GM23338 (cell line): ENCODE measurements at regions not wholly inside any gene's neighbourhood (a gene's known extent, or its start where the extent isn't known, plus 50 kb on each side); places are given as distances from the start of the nearest gene placed in this dataset.

Experiments used
- ATAC-seq: fragments of 200-7000 bp; cut with Tn5 transposase; 3 replicates; pipeline ENCODE4 v1.9.1; 2020
- DNase-seq: peaks from one replicate; pipeline ENCODE4 v3.0.0-alpha.2; 2015; ENCODE audit warnings: low spot score
- H2AFZ ChIP-seq: fragments of 200-600 bp; sonication (generic); 2 replicates; pipeline ENCODE4 v1.8.0; 2016; ENCODE audit warnings: antibody characterized with exemption, mild to moderate bottlenecking, moderate library complexity
- H3F3A ChIP-seq: fragments of 200-600 bp; sonication (generic); replicated peaks from 2 replicates; pipeline ENCODE4 v1.8.0; 2017; ENCODE audit warnings: antibody characterized with exemption, mixed run types, low read depth
- H3K27ac ChIP-seq: fragments of 200-600 bp; sonication (generic); 2 replicates; pipeline ENCODE4 v1.6.1; 2016; ENCODE audit warnings: low read depth
- H3K27me3 ChIP-seq: fragments of 200-600 bp; sonication (generic); 2 replicates; pipeline ENCODE4 v1.8.0; 2016; ENCODE audit warnings: mild to moderate bottlenecking, mixed run types, moderate library complexity; ENCODE audit not compliant: insufficient read depth
- H3K36me3 ChIP-seq: fragments of 200-600 bp; sonication (generic); 2 replicates; pipeline ENCODE4 v1.8.0; 2016; ENCODE audit warnings: mild to moderate bottlenecking; ENCODE audit not compliant: insufficient read depth
- H3K4me1 ChIP-seq: fragments of 200-600 bp; sonication (generic); 2 replicates; pipeline ENCODE4 v1.8.0; 2016; ENCODE audit warnings: mild to moderate bottlenecking, moderate library complexity; ENCODE audit not compliant: insufficient read depth
- H3K4me2 ChIP-seq: fragments of 200-600 bp; sonication (generic); 2 replicates; pipeline ENCODE4 v1.7.1; 2017; ENCODE audit warnings: mixed run types
- H3K4me3 ChIP-seq: fragments of 200-600 bp; sonication (generic); 2 replicates; pipeline ENCODE4 v1.6.1; 2016; ENCODE audit warnings: mixed run types
- H3K79me2 ChIP-seq: fragments of 200-600 bp; sonication (generic); replicated peaks from 2 replicates; pipeline ENCODE4 v1.8.0; 2017; ENCODE audit warnings: mild to moderate bottlenecking; ENCODE audit not compliant: insufficient read depth
- H3K9me2 ChIP-seq: fragments of 200-600 bp; sonication (generic); 2 replicates; pipeline ENCODE4 v1.8.0; 2017; ENCODE audit not compliant: insufficient read depth
- H4K20me1 ChIP-seq: fragments of 200-600 bp; sonication (generic); replicated peaks from 2 replicates; pipeline ENCODE4 v1.8.0; 2017; ENCODE audit warnings: mild to moderate bottlenecking; ENCODE audit not compliant: insufficient read depth
- H3K27ac Mint-ChIP-seq: 2 replicates; pipeline ENCODE4 v1.8.0; 2020; ENCODE audit warnings: inconsistent platforms, mild to moderate bottlenecking, moderate library complexity, mixed read lengths
- H3K27me3 Mint-ChIP-seq: 3 replicates; pipeline ENCODE4 v1.8.0; 2022; ENCODE audit warnings: low read depth, mild to moderate bottlenecking, moderate library complexity, mixed read lengths, inconsistent platforms; ENCODE audit not compliant: insufficient read depth, poor library complexity
- H3K36me3 Mint-ChIP-seq: 3 replicates; pipeline ENCODE4 v1.8.0; 2021; ENCODE audit warnings: low read depth, mild to moderate bottlenecking, inconsistent platforms, moderate library complexity, mixed read lengths
- H3K4me1 Mint-ChIP-seq: 3 replicates; pipeline ENCODE4 v1.8.0; 2020; ENCODE audit warnings: mild to moderate bottlenecking, inconsistent platforms, mixed read lengths
- H3K4me3 Mint-ChIP-seq: 3 replicates; pipeline ENCODE4 v1.8.0; 2021; ENCODE audit warnings: moderate library complexity, mild to moderate bottlenecking, inconsistent platforms, mixed read lengths
- H3K9me3 Mint-ChIP-seq: 3 replicates; pipeline ENCODE4 v1.8.0; 2020; ENCODE audit warnings: moderate library complexity, mild to moderate bottlenecking, inconsistent platforms, mixed read lengths
- CTCF ChIP-seq, 2 experiments: fragments of 200-600 bp in 1 of 2; sonication (generic) in 1 of 2; conservative IDR thresholded peaks; 2 replicates each; pipeline versions ENCODE4 v1.5.1 to v1.6.1; 2016 to 2017; ENCODE audit warnings: antibody characterized with exemption in 2 of 2, low read depth in 2 of 2, mild to moderate bottlenecking in 2 of 2, moderate library complexity in 1 of 2
- EZH2 ChIP-seq: fragments of 200-600 bp; sonication (generic); IDR thresholded peaks from one replicate; pipeline ENCODE4 v1.8.0; 2017; ENCODE audit warnings: antibody characterized with exemption, mild to moderate bottlenecking, low read depth; ENCODE audit not compliant: unreplicated experiment
- EZH2phosphoT487 ChIP-seq: fragments of 200-600 bp; sonication (generic); IDR thresholded peaks from one replicate; pipeline ENCODE4 v1.8.1; 2018; ENCODE audit warnings: antibody characterized with exemption; ENCODE audit not compliant: unreplicated experiment
- STAT1 ChIP-seq: IDR thresholded peaks from one replicate; pipeline ENCODE4 v1.6.1; 2016; ENCODE audit warnings: antibody characterized with exemption; ENCODE audit not compliant: unreplicated experiment
- ZNF114 ChIP-seq: fragments of 250-450 bp; sonication (Bioruptor Pico); IDR thresholded peaks from 2 replicates; pipeline ENCODE4 v1.5.0; 2020; ENCODE audit warnings: mild to moderate bottlenecking, moderate library complexity
- ZNF331 ChIP-seq: fragments of 250-450 bp; sonication (Bioruptor Pico); IDR thresholded peaks from 2 replicates; pipeline ENCODE4 v1.5.0; 2020; ENCODE audit warnings: low read depth, mild to moderate bottlenecking, moderate library complexity
- ZNF462 ChIP-seq: fragments of 250-450 bp; sonication (Bioruptor Pico); IDR thresholded peaks from 2 replicates; pipeline ENCODE4 v1.5.0; 2020; ENCODE audit warnings: mild to moderate bottlenecking, moderate library complexity
- TF ChIP-seq, protein P1 (sequence below): IDR thresholded peaks from one replicate; pipeline ENCODE4 v1.6.1; 2018; ENCODE audit warnings: antibody characterized with exemption; ENCODE audit not compliant: unreplicated experiment

DNA sequence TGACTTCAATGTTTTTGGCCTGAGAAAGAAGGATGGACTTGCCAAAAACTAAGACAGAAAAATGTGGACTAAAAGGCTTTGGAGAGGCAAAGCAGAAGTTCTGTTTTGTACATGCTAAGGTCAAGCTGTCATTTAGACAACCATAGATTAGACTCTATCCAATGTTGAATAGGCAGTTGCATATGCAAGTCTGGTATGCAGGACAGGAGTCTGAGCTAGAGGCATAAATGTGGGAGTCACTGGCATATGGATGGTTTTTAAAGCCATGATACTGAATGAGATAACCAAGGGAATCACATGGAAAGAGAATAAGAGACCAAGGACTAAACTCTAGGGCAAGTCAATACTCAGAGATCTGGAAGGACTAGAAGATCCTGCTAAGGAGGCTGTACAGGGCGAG is 164.1 kb downstream of the LSM5 start:
- Histone ChIP-seq H3K4me1 (no peaks in the 10 kb centered on the region), H3K4me3 (no peak overlapping the region), H3K27ac (no peak overlapping the region), H3K27me3 (no peaks in the 10 kb centered on the region), H3K4me2 (no peak overlapping the region), H3F3A (no peaks in the 10 kb centered on the region), H2AFZ (no peak overlapping the region), H3K79me2 (no peaks in the 10 kb centered on the region), H3K9me2 (no peaks in the 10 kb centered on the region), H4K20me1 (no peaks in the 10 kb centered on the region), H3K36me3 (no peaks in the 10 kb centered on the region)
- TF ChIP-seq EZH2phosphoT487, result no peak
- Mint-ChIP-seq H3K4me3 (no peak overlapping the region), H3K27me3 (no peaks in the 10 kb centered on the region), H3K4me1 (no peaks in the 10 kb centered on the region), H3K27ac (no peak overlapping the region), H3K9me3 (no peaks in the 10 kb centered on the region), H3K36me3 (no peaks in the 10 kb centered on the region)
- DNase-seq (no peak), ATAC-seq (no peak)

DNA sequence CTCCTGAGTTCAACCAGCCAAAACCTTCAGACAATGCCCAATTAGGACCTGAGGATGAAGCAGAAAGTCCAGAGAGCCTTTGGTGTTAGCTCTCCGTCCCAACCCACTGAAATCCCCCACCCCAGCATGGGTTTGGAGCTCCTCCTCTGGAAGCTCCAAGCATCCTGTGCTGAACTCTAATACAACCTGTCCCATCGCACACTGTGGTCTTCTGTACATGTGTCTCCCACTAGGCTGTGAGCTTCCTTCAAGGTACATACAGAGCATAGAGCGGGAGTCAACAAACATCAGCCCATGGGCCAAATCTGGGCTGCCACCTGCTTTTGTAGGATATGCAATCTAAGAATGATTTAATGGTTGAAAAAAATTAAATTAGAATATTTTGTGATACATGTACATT is 166.5 kb downstream of the LSM5 start:
- no peak overlapping the region for H3K4me2 ChIP-seq
- H3K36me3 ChIP-seq, result no peaks in the 10 kb centered on the region
- H3K27ac ChIP-seq, result no peak overlapping the region
- H3F3A ChIP-seq, result no peaks in the 10 kb centered on the region
- no peak overlapping the region for H2AFZ ChIP-seq
- Mint-ChIP-seq H3K4me1 (no peaks in the 10 kb centered on the region), H3K27me3 (no peaks in the 10 kb centered on the region), H3K36me3 (no peaks in the 10 kb centered on the region), H3K9me3 (no peaks in the 10 kb centered on the region), H3K27ac (no peak overlapping the region), H3K4me3 (no peak overlapping the region)
- H3K4me1 ChIP-seq, result no peaks in the 10 kb centered on the region
- no peak for DNase-seq
- H3K79me2 ChIP-seq, result no peaks in the 10 kb centered on the region
- H3K4me3 ChIP-seq, result no peak overlapping the region
- no peak for ATAC-seq
- H4K20me1 ChIP-seq, result no peaks in the 10 kb centered on the region; the same call in 1 of the 2 replicates
- no peaks in the 10 kb centered on the region for H3K27me3 ChIP-seq
- H3K9me2 ChIP-seq, result no peaks in the 10 kb centered on the region
- TF ChIP-seq EZH2, result no peak
- no peak for TF ChIP-seq CTCF (conservative IDR thresholded peaks at IDR 0.05; ENCODE audit: low read depth in 2 of 2)
- TF ChIP-seq EZH2phosphoT487, result no peak
- TF ChIP-seq ZNF331 (CRISPR knock-in tag), result no peak
- no peak for TF ChIP-seq ZNF462 (CRISPR knock-in tag)
- no peak for TF ChIP-seq STAT1
- TF ChIP-seq, protein P1, sequence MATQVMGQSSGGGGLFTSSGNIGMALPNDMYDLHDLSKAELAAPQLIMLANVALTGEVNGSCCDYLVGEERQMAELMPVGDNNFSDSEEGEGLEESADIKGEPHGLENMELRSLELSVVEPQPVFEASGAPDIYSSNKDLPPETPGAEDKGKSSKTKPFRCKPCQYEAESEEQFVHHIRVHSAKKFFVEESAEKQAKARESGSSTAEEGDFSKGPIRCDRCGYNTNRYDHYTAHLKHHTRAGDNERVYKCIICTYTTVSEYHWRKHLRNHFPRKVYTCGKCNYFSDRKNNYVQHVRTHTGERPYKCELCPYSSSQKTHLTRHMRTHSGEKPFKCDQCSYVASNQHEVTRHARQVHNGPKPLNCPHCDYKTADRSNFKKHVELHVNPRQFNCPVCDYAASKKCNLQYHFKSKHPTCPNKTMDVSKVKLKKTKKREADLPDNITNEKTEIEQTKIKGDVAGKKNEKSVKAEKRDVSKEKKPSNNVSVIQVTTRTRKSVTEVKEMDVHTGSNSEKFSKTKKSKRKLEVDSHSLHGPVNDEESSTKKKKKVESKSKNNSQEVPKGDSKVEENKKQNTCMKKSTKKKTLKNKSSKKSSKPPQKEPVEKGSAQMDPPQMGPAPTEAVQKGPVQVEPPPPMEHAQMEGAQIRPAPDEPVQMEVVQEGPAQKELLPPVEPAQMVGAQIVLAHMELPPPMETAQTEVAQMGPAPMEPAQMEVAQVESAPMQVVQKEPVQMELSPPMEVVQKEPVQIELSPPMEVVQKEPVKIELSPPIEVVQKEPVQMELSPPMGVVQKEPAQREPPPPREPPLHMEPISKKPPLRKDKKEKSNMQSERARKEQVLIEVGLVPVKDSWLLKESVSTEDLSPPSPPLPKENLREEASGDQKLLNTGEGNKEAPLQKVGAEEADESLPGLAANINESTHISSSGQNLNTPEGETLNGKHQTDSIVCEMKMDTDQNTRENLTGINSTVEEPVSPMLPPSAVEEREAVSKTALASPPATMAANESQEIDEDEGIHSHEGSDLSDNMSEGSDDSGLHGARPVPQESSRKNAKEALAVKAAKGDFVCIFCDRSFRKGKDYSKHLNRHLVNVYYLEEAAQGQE, result no peak
- TF ChIP-seq ZNF114 (CRISPR knock-in tag), result no peak
